ENCODE measurements at regions not wholly inside any gene's neighbourhood (a gene's known extent, or its start where the extent isn't known, plus 50 kb on each side); places are given as distances from the start of the nearest gene placed in this dataset.
"Not testable (repeated sequence)": the region's sequence is repeated elsewhere in the genome, so short reads cannot be mapped to it uniquely, and the experiment has no call there.

GRCh38 chr10:50688183-50688582 is 51.6 kb upstream of the ASAH2B start:
- not testable (repeated sequence) for H4K5ac ChIP-seq (ENCODE audit: low read length); H3K4me1 ChIP-seq (ENCODE audit: control insufficient read depth, low read depth, low read length); H3K9ac ChIP-seq (ENCODE audit: low read length); H4K8ac ChIP-seq (ENCODE audit: low read depth, low read length); H2BK120ac ChIP-seq (ENCODE audit: low read depth, low read length); H3K4ac ChIP-seq (ENCODE audit: low read depth, low read length); H2AK5ac ChIP-seq (ENCODE audit: low read length); H3K79me1 ChIP-seq (ENCODE audit: low read length); H3K18ac ChIP-seq (ENCODE audit: low read length); H2BK15ac ChIP-seq (replicated peaks; ENCODE audit: low read depth); DNase-seq; H2BK5ac ChIP-seq (ENCODE audit: low read length); H3K27ac ChIP-seq (ENCODE audit: low read depth, low read length); H3K27me3 ChIP-seq (ENCODE audit: insufficient read depth, low read length, poor library complexity); H3K56ac ChIP-seq (ENCODE audit: low read length); H3K79me2 ChIP-seq (ENCODE audit: control insufficient read depth, insufficient read depth, low read length); H3K23ac ChIP-seq (ENCODE audit: low read length); H3K36me3 ChIP-seq (ENCODE audit: control insufficient read depth, insufficient read depth, low read length); H3K4me2 ChIP-seq (ENCODE audit: low read length); H3K4me3 ChIP-seq (ENCODE audit: low read length)
- whole genome bisulfite sequencing (ENCODE audit: extremely low coverage, insufficient coverage, low lambda C conversion rate) = no CpG with 5 or more reads among the region's 4 CpGs

GRCh38 chr10:50684365-50684764 is 55.4 kb upstream of the ASAH2B start:
- not testable (repeated sequence) for H2BK15ac ChIP-seq (replicated peaks; ENCODE audit: low read depth); DNase-seq
- no CpG with 5 or more reads among the region's 6 CpGs for WGBS (ENCODE audit: extremely low coverage, insufficient coverage, low lambda C conversion rate)

GRCh38 chr10:50683198-50683751 is 56.5 kb upstream of the ASAH2B start:
- H3K36me3 ChIP-seq (ENCODE audit: control insufficient read depth, insufficient read depth, low read length); H3K27me3 ChIP-seq (ENCODE audit: insufficient read depth, low read length, poor library complexity); H3K56ac ChIP-seq (ENCODE audit: low read length); H2BK15ac ChIP-seq (replicated peaks; ENCODE audit: low read depth); H4K8ac ChIP-seq (ENCODE audit: low read depth, low read length); H3K4me2 ChIP-seq (ENCODE audit: low read length); H3K4me1 ChIP-seq (ENCODE audit: control insufficient read depth, low read depth, low read length); H3K9ac ChIP-seq (ENCODE audit: low read length); H3K4ac ChIP-seq (ENCODE audit: low read depth, low read length); H2AK5ac ChIP-seq (ENCODE audit: low read length); H2BK5ac ChIP-seq (ENCODE audit: low read length); H3K79me2 ChIP-seq (ENCODE audit: control insufficient read depth, insufficient read depth, low read length); DNase-seq; H3K4me3 ChIP-seq (ENCODE audit: low read length); H3K23ac ChIP-seq (ENCODE audit: low read length); H3K79me1 ChIP-seq (ENCODE audit: low read length); H3K18ac ChIP-seq (ENCODE audit: low read length); H2BK120ac ChIP-seq (ENCODE audit: low read depth, low read length); H3K27ac ChIP-seq (ENCODE audit: low read depth, low read length); H4K5ac ChIP-seq (ENCODE audit: low read length): not testable (repeated sequence)
- no CpG with 5 or more reads among the region's 16 CpGs for WGBS (ENCODE audit: extremely low coverage, insufficient coverage, low lambda C conversion rate)

More at GRCh38 chr10:50684365-50684764, 55.4 kb upstream of the ASAH2B start:
- not testable (repeated sequence) for H3K56ac ChIP-seq (ENCODE audit: low read length); H3K79me1 ChIP-seq (ENCODE audit: low read length); H3K18ac ChIP-seq (ENCODE audit: low read length); H3K9ac ChIP-seq (ENCODE audit: low read length); H2BK120ac ChIP-seq (ENCODE audit: low read depth, low read length); H4K5ac ChIP-seq (ENCODE audit: low read length); H3K4me3 ChIP-seq (ENCODE audit: low read length); H3K4me2 ChIP-seq (ENCODE audit: low read length); H2BK5ac ChIP-seq (ENCODE audit: low read length); H3K79me2 ChIP-seq (ENCODE audit: control insufficient read depth, insufficient read depth, low read length); H3K4ac ChIP-seq (ENCODE audit: low read depth, low read length); H3K27me3 ChIP-seq (ENCODE audit: insufficient read depth, low read length, poor library complexity); H3K23ac ChIP-seq (ENCODE audit: low read length); H2AK5ac ChIP-seq (ENCODE audit: low read length); H3K36me3 ChIP-seq (ENCODE audit: control insufficient read depth, insufficient read depth, low read length); H4K8ac ChIP-seq (ENCODE audit: low read depth, low read length); H3K27ac ChIP-seq (ENCODE audit: low read depth, low read length); H3K4me1 ChIP-seq (ENCODE audit: control insufficient read depth, low read depth, low read length)

GRCh38 chr10:50680606-50681005 is 56.9 kb upstream of the SGMS1 start:
- H2AK5ac ChIP-seq (ENCODE audit: low read length); H3K79me1 ChIP-seq (ENCODE audit: low read length); H3K4me3 ChIP-seq (ENCODE audit: low read length); H2BK5ac ChIP-seq (ENCODE audit: low read length); H3K23ac ChIP-seq (ENCODE audit: low read length); H2BK15ac ChIP-seq (replicated peaks; ENCODE audit: low read depth); H4K8ac ChIP-seq (ENCODE audit: low read depth, low read length); H2BK120ac ChIP-seq (ENCODE audit: low read depth, low read length); H3K9ac ChIP-seq (ENCODE audit: low read length); H4K5ac ChIP-seq (ENCODE audit: low read length); H3K27ac ChIP-seq (ENCODE audit: low read depth, low read length); H3K27me3 ChIP-seq (ENCODE audit: insufficient read depth, low read length, poor library complexity); H3K36me3 ChIP-seq (ENCODE audit: control insufficient read depth, insufficient read depth, low read length); H3K18ac ChIP-seq (ENCODE audit: low read length); DNase-seq; H3K56ac ChIP-seq (ENCODE audit: low read length); H3K79me2 ChIP-seq (ENCODE audit: control insufficient read depth, insufficient read depth, low read length); H3K4ac ChIP-seq (ENCODE audit: low read depth, low read length); H3K4me2 ChIP-seq (ENCODE audit: low read length); H3K4me1 ChIP-seq (ENCODE audit: control insufficient read depth, low read depth, low read length): not testable (repeated sequence)
- WGBS (ENCODE audit: extremely low coverage, insufficient coverage, low lambda C conversion rate) = no CpG with 5 or more reads among the region's 10 CpGs

GRCh38 chr10:50679149-50679548 is 55.4 kb upstream of the SGMS1 start:
- Histone ChIP-seq H3K56ac (ENCODE audit: low read length) (no peak overlapping the region), H3K23ac (ENCODE audit: low read length) (no peak overlapping the region)
- WGBS (ENCODE audit: extremely low coverage, insufficient coverage, low lambda C conversion rate) = no CpG with 5 or more reads among the region's 13 CpGs

GRCh38 chr10:50675555-50675954 is 51.8 kb upstream of the SGMS1 start:
- H3K79me2 ChIP-seq (ENCODE audit: control insufficient read depth, insufficient read depth, low read length); H4K8ac ChIP-seq (ENCODE audit: low read depth, low read length); H3K56ac ChIP-seq (ENCODE audit: low read length); H4K5ac ChIP-seq (ENCODE audit: low read length); DNase-seq; H3K4me2 ChIP-seq (ENCODE audit: low read length); H3K4ac ChIP-seq (ENCODE audit: low read depth, low read length); H2BK15ac ChIP-seq (replicated peaks; ENCODE audit: low read depth); H3K36me3 ChIP-seq (ENCODE audit: control insufficient read depth, insufficient read depth, low read length); H3K23ac ChIP-seq (ENCODE audit: low read length); H3K9ac ChIP-seq (ENCODE audit: low read length); H3K4me1 ChIP-seq (ENCODE audit: control insufficient read depth, low read depth, low read length); H3K18ac ChIP-seq (ENCODE audit: low read length); H3K27ac ChIP-seq (ENCODE audit: low read depth, low read length); H2BK5ac ChIP-seq (ENCODE audit: low read length); H3K79me1 ChIP-seq (ENCODE audit: low read length); H2BK120ac ChIP-seq (ENCODE audit: low read depth, low read length); H3K27me3 ChIP-seq (ENCODE audit: insufficient read depth, low read length, poor library complexity); H3K4me3 ChIP-seq (ENCODE audit: low read length); H2AK5ac ChIP-seq (ENCODE audit: low read length): not testable (repeated sequence)
- no CpG with 5 or more reads among the region's 8 CpGs for WGBS (ENCODE audit: extremely low coverage, insufficient coverage, low lambda C conversion rate)

More at GRCh38 chr10:50679149-50679548, 55.4 kb upstream of the SGMS1 start:
- Histone ChIP-seq H3K4me2 (ENCODE audit: low read length) (no peak overlapping the region), H3K36me3 (ENCODE audit: control insufficient read depth, insufficient read depth, low read length) (no peaks in the 10 kb centered on the region), H3K4me3 (ENCODE audit: low read length) (no peak overlapping the region), H2AK5ac (ENCODE audit: low read length) (no peak overlapping the region), H2BK15ac (replicated peaks; ENCODE audit: low read depth) (no peak overlapping the region), H2BK120ac (ENCODE audit: low read depth, low read length) (no peak overlapping the region), H3K27me3 (ENCODE audit: insufficient read depth, low read length, poor library complexity) (no peaks in the 10 kb centered on the region), H3K27ac (ENCODE audit: low read depth, low read length) (no peak overlapping the region), H3K4ac (ENCODE audit: low read depth, low read length) (no peak overlapping the region), H4K5ac (ENCODE audit: low read length) (no peak overlapping the region), H3K79me1 (ENCODE audit: low read length) (no peaks in the 10 kb centered on the region), H2BK5ac (ENCODE audit: low read length) (no peak overlapping the region), H3K4me1 (ENCODE audit: control insufficient read depth, low read depth, low read length) (no peaks in the 10 kb centered on the region), H3K79me2 (ENCODE audit: control insufficient read depth, insufficient read depth, low read length) (no peaks in the 10 kb centered on the region), H3K18ac (ENCODE audit: low read length) (no peak overlapping the region), H4K8ac (ENCODE audit: low read depth, low read length) (no peak overlapping the region), H3K9ac (ENCODE audit: low read length) (no peak overlapping the region)
- peak; percentile 5 for DNase-seq

All from mesendoderm (in vitro differentiated cells).